ENCODE measurements at regions not wholly inside any gene's neighbourhood (a gene's known extent, or its start where the extent isn't known, plus 50 kb on each side); places are given as distances from the start of the nearest gene placed in this dataset.

- DNase-seq, result no peak
Observed at GRCh38 chr16:11401161-11402050, 56.1 kb downstream of the RMI2 start.

GRCh38 chr16:11402051-11402744 is 56.9 kb downstream of the RMI2 start:
- DNase-seq, result no peak

- DNase-seq, result no peak
Observed at GRCh38 chr16:11402745-11403533, 57.7 kb downstream of the RMI2 start.

- DNase-seq, result no peak
Observed at GRCh38 chr16:11403534-11403795, 58.2 kb downstream of the RMI2 start.

- DNase-seq, result no peak
Observed at GRCh38 chr16:11403920-11404319, 58.7 kb downstream of the RMI2 start.

GRCh38 chr16:11404603-11405002 is 59.3 kb downstream of the RMI2 start:
- DNase-seq, result no peak

- no peak for DNase-seq
Observed at GRCh38 chr16:11405331-11406176, 60.3 kb downstream of the RMI2 start.

- DNase-seq, result no peak
Observed at GRCh38 chr16:11406177-11406560, 60.9 kb downstream of the RMI2 start.

- peak; percentile 75 for DNase-seq
Observed at GRCh38 chr16:11407047-11407982, 62.1 kb downstream of the RMI2 start.

- DNase-seq, result no peak
Observed at GRCh38 chr16:11408216-11408615, 63.0 kb downstream of the RMI2 start.

GRCh38 chr16:11409398-11409797 is 64.1 kb downstream of the RMI2 start:
- DNase-seq, result peak; percentile 50

GRCh38 chr16:11410376-11411058 is 65.3 kb downstream of the RMI2 start:
- no peak for DNase-seq

GRCh38 chr16:11411059-11411550 is 65.8 kb downstream of the RMI2 start:
- DNase-seq, result peak; percentile 32

- no peak for DNase-seq
Observed at GRCh38 chr16:11412175-11412904, 67.1 kb downstream of the RMI2 start.

- no peak for DNase-seq
Observed at GRCh38 chr16:11412965-11413887, 68.0 kb downstream of the RMI2 start.

GRCh38 chr16:11413907-11414595 is 68.8 kb downstream of the RMI2 start:
- no peak for DNase-seq

Measured in tongue (tissue), 1 donor.